Inflammatory macrophage (primary cell): ENCODE measurements at regions not wholly inside any gene's neighbourhood (a gene's known extent, or its start where the extent isn't known, plus 50 kb on each side); places are given as distances from the start of the nearest gene placed in this dataset.
"Not testable (repeated sequence)": the region's sequence is repeated elsewhere in the genome, so short reads cannot be mapped to it uniquely, and the experiment has no call there.

Source experiments
- DNase-seq, 2 donors: peaks; one replicate each; pipeline ENCODE4 v3.0.0-alpha.2; 2020 to 2022

DNA sequence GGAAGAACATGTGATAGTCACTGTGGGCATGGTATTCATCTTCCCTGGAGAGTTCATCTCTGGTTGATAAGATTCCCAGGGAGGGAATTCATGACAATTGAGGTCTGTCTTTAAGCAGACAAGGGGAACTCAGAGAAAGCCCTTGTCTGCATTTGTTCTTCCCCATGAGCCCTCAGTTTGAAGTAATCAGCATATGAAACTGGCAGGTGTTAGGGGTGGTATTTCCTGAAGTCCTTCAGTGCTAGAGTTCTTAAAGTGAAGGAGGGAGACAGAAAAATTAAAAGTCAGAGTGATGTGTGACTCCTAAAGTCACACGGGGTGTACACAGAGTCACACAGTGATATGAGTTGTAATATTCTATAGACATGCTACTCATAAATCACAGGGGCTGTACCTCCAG is 60.6 kb upstream of the SYK start:
- DNase-seq, result no peak

DNA sequence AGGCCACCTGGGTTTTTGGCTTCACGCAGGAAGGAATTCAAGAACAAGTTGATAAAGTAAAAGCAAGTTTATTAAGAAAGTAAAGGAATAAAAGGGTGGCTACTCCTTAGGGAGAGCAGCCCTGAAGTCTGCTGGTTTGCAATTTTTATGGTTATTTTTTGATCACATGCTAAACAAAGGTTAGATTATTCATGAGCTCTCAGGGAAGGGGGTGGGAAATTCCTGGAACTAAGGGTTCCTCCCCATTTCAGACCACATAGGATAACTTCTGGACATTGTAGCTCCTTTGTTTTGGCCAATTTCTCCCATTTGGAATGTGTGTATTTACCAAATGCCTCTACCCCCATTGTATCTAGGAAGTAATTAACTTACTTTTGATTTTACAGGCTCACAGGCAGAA is 63.9 kb upstream of the SYK start:
- no peak for DNase-seq

DNA sequence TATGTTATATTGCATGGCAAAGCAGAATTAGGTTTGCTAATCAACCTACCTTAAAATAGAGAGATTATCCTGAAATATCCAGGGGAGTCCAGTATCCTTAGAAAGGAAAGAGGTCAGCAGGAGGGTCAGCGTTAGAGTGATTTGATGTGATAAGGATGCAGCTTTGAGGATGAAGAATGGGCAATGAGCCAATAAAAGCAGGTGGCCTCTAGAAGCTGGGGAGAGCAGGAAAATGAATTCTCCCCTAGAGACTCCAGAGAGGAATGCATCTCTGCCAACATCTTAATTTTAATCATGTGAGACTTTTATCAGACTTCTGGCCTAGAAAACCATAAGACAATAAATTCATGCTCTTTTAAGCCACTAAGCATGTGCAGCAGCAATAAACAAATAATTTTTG is 65.7 kb upstream of the SYK start:
- DNase-seq, result no peak

DNA sequence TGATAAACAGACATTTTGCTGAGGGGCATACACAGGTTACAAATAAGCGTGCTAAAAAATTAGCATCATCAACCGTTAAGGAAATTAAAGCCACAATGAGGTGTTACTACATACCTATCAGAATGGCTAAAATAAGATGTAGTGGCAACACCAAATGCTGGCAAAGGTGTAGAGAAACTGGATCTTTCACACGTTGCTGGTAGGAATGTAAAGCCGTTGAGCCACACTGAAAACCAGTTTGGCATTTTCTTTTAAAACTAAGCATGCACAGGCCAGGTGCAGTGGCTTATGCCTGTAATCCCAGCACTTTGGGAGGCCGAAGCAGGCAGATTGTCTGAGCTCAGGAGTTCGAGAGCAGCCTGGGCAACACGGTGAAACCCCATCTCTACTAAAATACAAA is 67.0 kb upstream of the SYK start:
- no peak for DNase-seq

DNA sequence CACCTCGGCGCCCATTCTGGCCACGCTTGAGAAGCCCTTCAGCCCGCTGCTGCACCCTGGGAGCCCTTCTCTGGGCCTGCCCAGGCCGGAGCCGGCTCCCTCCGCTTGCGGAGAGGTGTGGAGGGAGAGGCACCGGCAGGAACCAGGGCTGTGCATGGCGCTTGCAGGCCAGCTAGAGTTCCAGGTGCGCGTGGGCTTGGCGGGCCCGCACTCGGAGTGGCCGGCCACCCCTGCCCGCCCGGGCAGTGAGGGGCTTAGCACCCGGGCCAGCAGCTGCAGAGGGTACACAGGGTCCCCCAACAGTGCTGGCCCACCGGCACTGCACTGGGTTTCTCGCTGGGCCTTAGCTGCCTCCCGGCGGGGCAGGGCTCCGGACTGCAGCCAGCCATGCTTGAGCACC is 72.3 kb upstream of the SYK start:
- DNase-seq, result no peak

DNA sequence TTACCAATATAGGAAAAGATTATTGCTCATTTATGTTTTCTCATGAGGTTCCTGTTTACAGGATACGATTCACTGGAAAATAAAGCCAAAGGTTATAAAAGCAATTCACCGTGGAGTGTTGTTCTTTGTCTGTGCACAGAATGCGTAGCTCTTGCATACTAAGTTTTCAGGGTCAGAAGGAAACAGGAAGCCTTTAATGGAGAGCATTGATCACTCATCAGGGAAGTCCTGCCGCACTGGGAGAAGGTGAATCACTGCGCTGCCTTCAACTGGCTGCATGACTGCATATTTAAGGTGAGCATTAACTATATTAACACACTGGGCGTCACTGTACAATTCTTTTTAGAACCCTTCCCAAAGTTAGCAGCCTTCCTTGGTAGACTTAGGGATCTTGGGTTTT is 74.1 kb upstream of the SYK start:
- no peak for DNase-seq

DNA sequence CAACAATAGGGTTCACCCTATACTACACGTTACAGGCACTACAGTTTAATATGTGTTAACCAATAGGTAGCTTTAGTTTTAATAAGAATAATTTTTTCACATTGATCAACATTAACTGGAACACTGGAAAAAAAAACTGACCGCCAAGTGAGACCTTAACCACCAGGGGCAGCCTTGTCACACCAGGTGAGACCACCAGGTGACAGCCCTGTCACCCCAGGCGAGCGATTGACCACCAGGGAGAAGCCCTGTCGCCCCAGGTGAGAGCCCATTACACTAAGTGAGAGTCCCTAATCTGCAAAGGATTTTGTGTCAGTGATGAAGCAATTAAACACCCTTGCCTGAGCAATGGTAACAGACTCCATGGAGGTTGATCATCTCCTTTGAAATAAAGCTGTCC is 75.4 kb upstream of the SYK start:
- no peak for DNase-seq

DNA sequence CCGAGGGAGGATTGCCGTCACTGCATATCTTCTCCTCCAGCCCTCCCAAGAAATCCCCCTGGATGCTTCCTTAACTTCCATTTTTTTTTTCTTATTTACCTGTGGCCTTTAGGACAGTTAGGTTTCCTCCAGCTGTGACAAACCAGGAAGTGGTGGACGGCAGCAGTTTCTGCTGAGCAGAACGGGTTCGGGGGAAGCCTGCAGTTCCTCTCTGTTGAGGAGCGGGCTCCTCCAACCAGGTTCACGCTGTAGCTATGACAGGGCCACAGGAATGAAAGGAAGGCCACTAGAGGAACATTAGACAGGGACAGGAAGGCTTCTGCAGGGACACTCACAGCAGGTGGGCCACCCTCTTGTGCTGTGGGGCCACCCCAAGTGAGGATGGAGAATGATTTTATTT is 76.7 kb upstream of the SYK start:
- peak in 1 of 2 donors; percentile 7 for DNase-seq

DNA sequence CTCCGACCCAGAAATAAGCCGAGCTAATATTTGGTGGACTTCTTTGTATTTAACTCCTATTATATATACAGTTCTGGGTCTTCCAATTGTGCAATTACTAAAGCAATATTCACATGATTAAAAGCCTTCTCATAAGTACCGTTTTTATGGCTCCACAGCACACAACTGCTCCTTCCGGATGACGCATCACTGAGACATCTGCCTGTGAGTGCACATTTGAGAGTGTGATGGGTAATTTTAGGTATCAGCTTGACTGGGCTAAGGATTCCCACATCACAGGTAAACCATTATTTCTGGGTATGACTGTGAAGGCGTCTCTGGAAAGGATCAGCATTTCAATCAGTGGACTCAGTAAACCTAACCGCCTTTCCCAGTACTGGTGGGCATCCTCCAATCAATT is 77.5 kb upstream of the SYK start:
- DNase-seq, result no peak

DNA sequence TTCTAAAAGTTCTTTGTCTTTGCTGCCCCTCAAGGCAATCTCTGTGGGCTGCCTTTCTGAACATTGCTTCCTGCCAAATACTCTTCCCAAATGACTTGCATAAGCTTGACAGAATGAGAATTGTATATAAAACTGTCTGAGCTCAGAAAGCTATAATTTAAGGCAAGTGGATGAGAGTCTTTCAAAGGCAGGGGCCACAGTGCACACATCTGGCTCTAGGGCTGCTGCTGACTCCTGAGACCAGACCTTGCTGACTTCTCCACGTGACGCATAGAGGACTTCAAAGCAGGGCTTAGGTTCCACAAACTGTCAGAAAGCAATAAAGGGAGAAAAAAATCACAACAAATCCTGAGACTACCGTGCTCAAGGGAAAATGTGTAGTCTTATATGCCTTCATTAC is 79.4 kb upstream of the DIRAS2 start:
- no peak for DNase-seq

DNA sequence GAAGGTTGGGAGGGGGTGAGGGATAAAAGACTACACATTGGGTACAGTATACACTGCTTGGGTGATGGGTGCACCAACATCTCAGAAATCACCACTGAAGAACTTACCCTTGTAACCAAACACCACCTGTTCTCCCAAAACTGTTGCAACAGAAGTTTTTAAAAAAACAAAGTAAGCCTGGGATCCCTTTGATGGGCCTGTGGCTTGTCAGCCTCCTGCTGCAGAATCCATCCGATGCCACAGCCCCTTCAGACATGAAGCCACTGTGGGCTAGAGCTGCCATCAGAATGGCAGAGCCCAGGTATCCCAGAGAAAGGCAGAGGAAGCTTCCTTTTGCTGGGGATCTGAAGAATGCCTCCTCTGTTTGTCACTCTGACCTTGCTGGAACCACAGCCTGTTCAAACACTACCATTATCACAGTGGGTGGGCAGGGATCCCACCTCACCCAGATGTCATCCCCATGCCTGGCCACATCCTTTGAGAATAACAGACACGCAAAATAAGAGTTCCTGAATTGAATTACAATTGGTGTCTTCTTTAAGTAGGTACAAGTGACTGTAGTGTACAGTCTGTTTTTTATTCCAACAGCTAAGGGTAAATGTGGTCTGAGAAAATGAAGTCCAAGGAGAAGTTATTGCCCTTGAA is 78.1 kb upstream of the DIRAS2 start:
- DNase-seq, result no peak

DNA sequence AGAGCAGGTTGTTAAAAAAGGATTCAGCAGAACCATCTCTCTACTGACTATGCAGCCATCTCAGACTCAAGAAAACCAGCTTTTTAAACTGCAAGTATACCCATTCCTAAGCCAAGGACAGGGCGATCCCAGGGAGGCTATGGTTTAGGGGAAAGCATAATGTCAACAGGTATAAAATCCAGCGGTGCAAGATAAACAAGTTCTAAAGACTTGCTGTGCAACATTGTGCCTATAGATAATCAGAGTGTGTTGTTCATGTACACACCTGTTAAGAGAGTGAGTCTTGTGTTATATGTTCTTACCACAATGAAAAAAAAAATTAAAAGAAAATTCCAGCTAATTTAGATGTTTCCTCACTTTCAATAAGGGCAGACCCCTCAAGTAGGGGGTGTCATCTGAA is 63.6 kb upstream of the DIRAS2 start:
- DNase-seq, result no peak

DNA sequence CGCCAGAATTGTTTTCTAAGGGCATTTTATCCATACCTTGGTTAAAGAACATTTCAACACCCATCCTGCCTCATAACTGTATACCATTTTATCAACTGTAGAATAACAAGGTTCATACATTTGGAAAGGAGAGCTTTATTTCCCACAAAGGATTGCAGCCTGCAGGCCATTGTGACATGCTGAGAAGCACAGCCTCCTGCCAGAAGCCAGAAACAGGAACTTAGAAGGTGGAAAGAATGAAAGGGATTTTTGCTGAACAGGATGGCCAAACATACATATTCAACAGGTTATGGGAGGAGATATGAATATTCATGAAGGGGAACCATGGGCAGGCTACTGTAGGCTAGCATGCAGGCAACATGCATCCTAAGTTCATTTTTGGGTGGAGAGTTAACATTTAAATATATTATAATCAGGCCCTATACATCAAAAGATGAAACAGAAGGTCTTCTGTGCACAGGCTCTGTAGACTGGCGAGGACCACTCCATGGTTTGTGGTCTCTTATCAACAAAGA is 59.9 kb upstream of the DIRAS2 start:
- DNase-seq, result peak; percentile 46 to 57

DNA sequence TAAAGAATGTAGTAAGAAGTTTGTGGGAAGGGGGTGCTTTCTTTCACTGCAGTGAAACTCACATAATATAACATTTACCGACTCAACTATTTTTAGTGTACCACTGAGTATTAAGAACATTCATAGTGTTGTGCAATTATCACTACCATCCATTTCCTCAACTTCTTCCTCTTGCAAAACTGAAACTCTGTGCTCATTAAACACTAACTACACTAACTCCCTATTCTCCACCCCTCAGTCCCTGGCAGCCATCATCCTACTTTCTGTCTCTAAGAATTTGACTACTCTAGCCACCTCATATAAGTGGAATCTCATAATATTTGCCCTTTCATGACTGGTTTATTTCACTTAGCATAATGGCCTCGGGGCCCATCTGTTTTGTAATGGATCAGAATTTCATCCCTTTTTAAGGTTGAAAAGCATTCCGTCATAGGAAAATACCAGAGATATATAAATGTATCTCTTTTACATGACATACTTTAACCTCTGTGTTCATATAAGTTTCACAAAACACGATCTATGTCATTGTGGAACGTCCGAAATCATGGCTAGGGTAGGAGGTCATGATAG is 56.3 kb upstream of the DIRAS2 start:
- DNase-seq, result peak; percentile 34 to 69

DNA sequence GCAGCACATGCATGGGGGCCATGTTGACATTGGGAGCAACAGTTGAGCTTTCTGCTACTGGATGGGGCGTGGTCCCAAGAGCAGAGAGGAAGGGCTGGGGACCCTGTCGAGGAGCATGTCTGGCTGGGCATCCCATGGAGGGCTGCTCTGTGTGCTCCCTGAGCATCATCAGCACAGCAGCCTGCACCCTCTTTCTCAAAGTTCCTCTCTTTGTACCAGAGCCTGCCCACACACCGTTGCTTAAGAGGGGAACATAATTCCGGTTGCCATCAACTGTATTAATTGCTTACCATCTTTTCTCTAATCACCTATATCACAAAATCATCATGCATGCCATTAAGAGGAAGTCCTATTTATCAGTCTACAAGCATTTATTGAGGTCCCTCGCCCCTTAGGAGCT is 55.2 kb upstream of the DIRAS2 start:
- peak; percentile 32 to 65 for DNase-seq

DNA sequence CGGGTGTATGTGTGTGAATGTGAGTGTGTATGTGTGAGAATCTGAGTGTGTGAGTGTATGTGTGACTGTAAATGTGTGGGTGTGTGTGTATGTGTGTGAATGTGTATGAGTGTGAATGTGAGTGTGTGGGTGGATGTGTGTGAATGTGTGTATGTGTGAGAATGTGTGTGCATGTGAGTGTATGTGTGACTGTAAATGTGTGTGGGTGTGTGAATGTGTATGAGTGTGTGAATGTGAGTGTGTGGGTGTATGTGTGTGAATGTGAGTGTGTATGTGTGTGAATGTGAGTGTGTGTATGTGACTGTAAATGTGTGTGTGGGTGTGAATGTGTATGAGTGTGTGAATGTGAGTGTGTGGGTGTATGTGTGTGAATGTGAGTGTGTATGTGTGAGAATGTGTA is 51.6 kb upstream of the DIRAS2 start:
- not testable (repeated sequence) for DNase-seq
